ENCODE measurements at regions not wholly inside any gene's neighbourhood (a gene's known extent, or its start where the extent isn't known, plus 50 kb on each side); places are given as distances from the start of the nearest gene placed in this dataset.

GRCh38 chr7:42426163-42426562 is 189.2 kb upstream of the GLI3 start:
- TF ChIP-seq CTCF (conservative IDR thresholded peaks at IDR 0.05) = no peak
- Histone ChIP-seq H3K79me1 (ENCODE audit: insufficient read depth, low read depth, low read length, poor library complexity, severe bottlenecking) (no peaks in the 10 kb centered on the region), H3K18ac (ENCODE audit: insufficient read length, low read depth, low read length) (no peak overlapping the region), H2AK5ac (ENCODE audit: insufficient read length, low read length) (no peak overlapping the region), H3K23me2 (ENCODE audit: insufficient read length, low read depth, low read length, poor library complexity, severe bottlenecking) (no peaks in the 10 kb centered on the region), H3K14ac (ENCODE audit: insufficient read depth, low read length) (no peak overlapping the region), H3K4me2 (ENCODE audit: insufficient read depth, insufficient read length, low read length) (no peak overlapping the region), H3K4ac (ENCODE audit: low read depth, low read length) (no peak overlapping the region), H3K56ac (ENCODE audit: insufficient read length, low read depth, low read length) (no peak overlapping the region), H3K27me3 (ENCODE audit: insufficient read depth, low read length) (no peaks in the 10 kb centered on the region), H2BK12ac (ENCODE audit: insufficient read length, low read depth, low read length) (no peak overlapping the region), H3K9me3 (ENCODE audit: control insufficient read depth, low read depth, low read length) (no peaks in the 10 kb centered on the region), H4K5ac (ENCODE audit: insufficient read length, low read depth, low read length) (no peak overlapping the region), H3T11ph (ENCODE audit: low read length) (no peak overlapping the region), H2BK20ac (ENCODE audit: low read depth, low read length, poor library complexity, severe bottlenecking) (no peak overlapping the region), H3K23ac (ENCODE audit: insufficient read length, low read depth, low read length) (no peak overlapping the region), H3K9ac (ENCODE audit: extremely low read depth, insufficient read length, low read length) (no peak overlapping the region), H3K4me1 (ENCODE audit: insufficient read depth, low read length) (no peaks in the 10 kb centered on the region; the same call in 1 of the 2 replicates), H3K79me2 (ENCODE audit: insufficient read depth, low read length) (no peaks in the 10 kb centered on the region), H4K20me1 (ENCODE audit: control insufficient read depth, insufficient read depth, insufficient read length) (no peaks in the 10 kb centered on the region), H2BK15ac (ENCODE audit: low read depth, low read length) (no peak overlapping the region), H2BK120ac (ENCODE audit: low read depth, low read length, poor library complexity, severe bottlenecking) (no peak overlapping the region), H2BK5ac (ENCODE audit: insufficient read length, low read length) (no peak overlapping the region), H3K27ac (ENCODE audit: insufficient read length, low read depth, low read length) (no peak overlapping the region), H2AFZ (ENCODE audit: low read length) (no peak overlapping the region), H4K91ac (ENCODE audit: insufficient read length, low read depth, low read length) (no peak overlapping the region), H4K8ac (replicated peaks; ENCODE audit: insufficient read length, low read depth, low read length) (no peak overlapping the region)
- Mint-ChIP-seq H3K27me3 (ENCODE audit: low read depth) (no peaks in the 10 kb centered on the region), H3K9me3 (no peaks in the 10 kb centered on the region), H3K4me1 (peaks cover 0 to 3% of the 10 kb centered on the region in 2 experiments; a peak in 1 of 4 replicates), H3K4me3 (no peak overlapping the region), H3K27ac (no peak overlapping the region), H3K36me3 (ENCODE audit: insufficient read depth in 1 of 3, low read depth in 3 of 3) (no peaks in the 10 kb centered on the region)
- WGBS (ENCODE audit: extremely low coverage, insufficient read length, low lambda C conversion rate) = no CpG with 5 or more reads among the region's 4 CpGs
- DNase-seq = no peak
